NCI-H1105 treated with DMSO at 0.1 percent for 48 hours (cell line): ENCODE measurements at regions not wholly inside any gene's neighbourhood (a gene's known extent, or its start where the extent isn't known, plus 50 kb on each side); places are given as distances from the start of the nearest gene placed in this dataset.
A peak's percentile ranks its signal among the peaks of the same experiment; 100 is the strongest.

Experiments
- DNase-seq: peaks from one replicate; lab custom pipeline; 2025; lab: John Stamatoyannopoulos, UW

GRCh38 chr14:62087191-62087590 is 325.0 kb downstream of the SNAPC1 start:
- DNase-seq, result no peak

- no peak for DNase-seq
Observed at GRCh38 chr14:62093736-62094135, 331.5 kb downstream of the SNAPC1 start.

- no peak for DNase-seq
Observed at GRCh38 chr14:62097072-62097471, 334.9 kb downstream of the SNAPC1 start.

- no peak for DNase-seq
Observed at GRCh38 chr14:62097824-62098223, 335.6 kb downstream of the SNAPC1 start.

GRCh38 chr14:62098357-62098756 is 336.1 kb downstream of the SNAPC1 start:
- no peak for DNase-seq

- no peak for DNase-seq
Observed at GRCh38 chr14:62099091-62099490, 336.9 kb downstream of the SNAPC1 start.

- DNase-seq, result no peak
Observed at GRCh38 chr14:62101189-62101588, 339.0 kb downstream of the SNAPC1 start.

GRCh38 chr14:62101673-62102348 is 339.6 kb downstream of the SNAPC1 start:
- DNase-seq, result no peak

GRCh38 chr14:62102349-62102725 is 340.1 kb downstream of the SNAPC1 start:
- no peak for DNase-seq

- no peak for DNase-seq
Observed at GRCh38 chr14:62103464-62103863, 341.2 kb downstream of the SNAPC1 start.

GRCh38 chr14:62110941-62111340 is 348.7 kb downstream of the SNAPC1 start:
- DNase-seq, result no peak

GRCh38 chr14:62117010-62117750 is 355.0 kb downstream of the SNAPC1 start:
- peak; percentile 93 for DNase-seq

GRCh38 chr14:62117751-62118105 is 355.5 kb downstream of the SNAPC1 start:
- peak; percentile 59 for DNase-seq

GRCh38 chr14:62118461-62118860 is 356.2 kb downstream of the SNAPC1 start:
- DNase-seq, result no peak

GRCh38 chr14:62118871-62119270 is 356.7 kb downstream of the SNAPC1 start:
- no peak for DNase-seq

GRCh38 chr14:62123961-62124360 is 361.7 kb downstream of the SNAPC1 start:
- no peak for DNase-seq

- no peak for DNase-seq
Observed at GRCh38 chr14:62125793-62126192, 363.6 kb downstream of the SNAPC1 start.

GRCh38 chr14:62126879-62127478 is 364.8 kb downstream of the SNAPC1 start:
- DNase-seq, result peak; percentile 78

GRCh38 chr14:62130441-62130840 is 368.2 kb downstream of the SNAPC1 start:
- DNase-seq, result no peak

- DNase-seq, result no peak
Observed at GRCh38 chr14:62133776-62134550, 371.7 kb downstream of the SNAPC1 start.

GRCh38 chr14:62138593-62138992 is 376.4 kb downstream of the SNAPC1 start:
- DNase-seq, result no peak

GRCh38 chr14:62141139-62141538 is 378.9 kb downstream of the SNAPC1 start:
- DNase-seq, result no peak

GRCh38 chr14:62143245-62143644 is 381.0 kb downstream of the SNAPC1 start:
- no peak for DNase-seq
